ENCODE measurements at regions not wholly inside any gene's neighbourhood (a gene's known extent, or its start where the extent isn't known, plus 50 kb on each side); places are given as distances from the start of the nearest gene placed in this dataset.
A peak's percentile ranks its signal among the peaks of the same experiment; 100 is the strongest.

- no peak for DNase-seq
Observed at GRCh38 chr16:27686926-27687325, 137.0 kb downstream of the KATNIP start.

GRCh38 chr16:27687605-27688004 lies 137.7 kb downstream of the KATNIP start:
- no peak for DNase-seq

- DNase-seq: no peak
Observed at GRCh38 chr16:27689711-27690110, 139.8 kb downstream of the KATNIP start.

GRCh38 chr16:27690608-27691007 lies 140.7 kb downstream of the KATNIP start:
- peak; percentile 9 for DNase-seq

GRCh38 chr16:27691721-27692120 lies 141.8 kb downstream of the KATNIP start:
- no peak for DNase-seq

GRCh38 chr16:27692576-27692975 lies 142.6 kb downstream of the KATNIP start:
- DNase-seq: no peak

GRCh38 chr16:27695161-27695560 lies 145.2 kb downstream of the KATNIP start:
- DNase-seq: no peak

- no peak for DNase-seq
Observed at GRCh38 chr16:27698266-27698665, 148.3 kb downstream of the KATNIP start.

GRCh38 chr16:27698746-27699145 lies 148.8 kb downstream of the KATNIP start:
- DNase-seq: no peak

GRCh38 chr16:27699540-27699939 lies 149.6 kb downstream of the KATNIP start:
- DNase-seq: no peak

GRCh38 chr16:27700304-27700995 lies 150.5 kb downstream of the KATNIP start:
- no peak for DNase-seq

- DNase-seq: no peak
Observed at GRCh38 chr16:27701381-27701780, 151.4 kb downstream of the KATNIP start.

GRCh38 chr16:27703121-27703520 lies 153.2 kb downstream of the KATNIP start:
- no peak for DNase-seq

GRCh38 chr16:27703545-27703944 lies 153.6 kb downstream of the KATNIP start:
- no peak for DNase-seq

- DNase-seq: no peak
Observed at GRCh38 chr16:27704252-27704651, 154.3 kb downstream of the KATNIP start.

GRCh38 chr16:27706156-27706865 lies 156.4 kb downstream of the KATNIP start:
- DNase-seq: no peak

- no peak for DNase-seq
Observed at GRCh38 chr16:27706866-27707685, 157.1 kb downstream of the KATNIP start.

GRCh38 chr16:27708651-27709050 lies 158.7 kb downstream of the KATNIP start:
- DNase-seq: no peak

GRCh38 chr16:27712251-27712711 lies 162.3 kb downstream of the KATNIP start:
- DNase-seq: no peak

- no peak for DNase-seq
Observed at GRCh38 chr16:27717726-27718125, 167.8 kb downstream of the KATNIP start.

GRCh38 chr16:27718201-27719105 lies 168.5 kb downstream of the KATNIP start:
- no peak for DNase-seq

- DNase-seq: no peak
Observed at GRCh38 chr16:27719106-27719445, 169.1 kb downstream of the KATNIP start.

Data from CD4-positive, alpha-beta T cell treated with Interleukin-17A for 4 hours (primary cell).